Calu3 (cell line): ENCODE measurements at regions not wholly inside any gene's neighbourhood (a gene's known extent, or its start where the extent isn't known, plus 50 kb on each side); places are given as distances from the start of the nearest gene placed in this dataset.
A peak's percentile ranks its signal among the peaks of the same experiment; 100 is the strongest.

Experiments
- BruUV-seq: library from RNA; stranded (reverse); fragments of 400-500 nt; replicated peaks from 2 replicates; lab custom pipeline; 2021; lab: Mats Ljungman, UMichigan
- CTCF ChIA-PET: fragments of 300-600 bp; sonication (Branson Sonifier 250); formaldehyde crosslinking; loops from one replicate; lab custom pipeline; 2022; ENCODE audit warnings: antibody characterized with exemption; lab: Charles Lee
- DNase-seq: peaks from one replicate; pipeline ENCODE4 v3.0.0; 2022
- H3K27ac Mint-ChIP-seq: one replicate; pipeline ENCODE4 v1.8.0; 2022; ENCODE audit warnings: mixed read lengths; ENCODE audit not compliant: unreplicated experiment
- H3K27me3 Mint-ChIP-seq: one replicate; pipeline ENCODE4 v1.8.0; 2022; ENCODE audit warnings: mixed read lengths; ENCODE audit not compliant: unreplicated experiment
- H3K36me3 Mint-ChIP-seq: one replicate; pipeline ENCODE4 v1.8.0; 2022; ENCODE audit warnings: mild to moderate bottlenecking, moderate library complexity, mixed read lengths; ENCODE audit not compliant: insufficient read depth, unreplicated experiment
- H3K4me1 Mint-ChIP-seq: one replicate; pipeline ENCODE4 v1.8.0; 2022; ENCODE audit warnings: mild to moderate bottlenecking, low read depth, mixed read lengths; ENCODE audit not compliant: unreplicated experiment
- H3K4me3 Mint-ChIP-seq: one replicate; pipeline ENCODE4 v1.8.0; 2022; ENCODE audit warnings: mild to moderate bottlenecking, low read depth, moderate library complexity, mixed read lengths; ENCODE audit not compliant: unreplicated experiment
- H3K9me3 Mint-ChIP-seq: one replicate; pipeline ENCODE4 v1.8.0; 2022; ENCODE audit warnings: low read depth, mixed read lengths; ENCODE audit not compliant: unreplicated experiment
- intact Hi-C: fragments of 100-400 bp; cut with micrococcal nuclease; formaldehyde crosslinking; loops from one replicate; pipeline ENCODE4 v1.10.0; 2022; ENCODE audit not compliant: unreplicated experiment
- TF ChIP-seq, protein P1 (sequence below): fragments of 200-600 bp; IDR thresholded peaks from one replicate; pipeline ENCODE4 v1.8.0; 2022; ENCODE audit warnings: antibody characterized with exemption; ENCODE audit not compliant: unreplicated experiment

DNA sequence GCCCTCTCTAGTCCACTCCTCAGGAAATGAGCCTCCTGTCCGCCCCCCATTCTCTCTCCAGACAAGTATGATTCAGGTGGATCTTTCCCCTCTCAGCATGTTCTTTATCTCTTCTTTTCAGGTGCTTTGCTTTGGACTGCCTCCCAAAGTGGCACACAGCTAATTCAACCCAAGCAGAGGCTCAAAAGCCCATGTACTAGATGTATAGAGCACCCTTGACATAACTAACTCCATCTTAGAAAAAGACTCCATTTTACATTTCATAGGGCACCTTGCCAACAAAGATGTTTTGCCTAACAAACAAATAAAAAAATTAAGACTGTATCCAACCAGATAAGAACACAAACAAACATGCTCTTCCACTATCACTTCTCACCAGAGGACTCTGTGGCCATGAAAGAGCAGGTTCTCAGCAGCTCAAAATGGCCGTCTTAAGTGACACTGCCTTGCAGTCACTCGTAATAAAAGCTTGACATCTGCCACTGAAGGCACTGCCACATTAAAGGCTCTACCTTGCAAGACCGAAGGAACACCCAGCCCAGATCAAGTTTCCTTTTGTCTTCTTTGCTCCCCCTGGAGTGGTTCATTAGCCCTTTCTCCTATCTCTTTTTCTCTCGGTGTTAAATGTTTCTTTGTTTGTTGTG lies 84.9 kb upstream of the TAB3 start:
- BruUV-seq: no TSS peak
- intact Hi-C loops: loop anchor here (5.0 kb wide), 1 partner anchor 63 kb away; no protein-coding TSS in a partner anchor
- no peak for DNase-seq
- Mint-ChIP-seq H3K9me3 (no peaks in the 10 kb centered on the region), H3K36me3 (no peaks in the 10 kb centered on the region), H3K4me3 (no peak overlapping the region), H3K4me1 (peaks cover 8% of the 10 kb centered on the region), H3K27me3 (no peaks in the 10 kb centered on the region), H3K27ac (no peak overlapping the region)
- CTCF ChIA-PET: no interaction called here
- TF ChIP-seq, protein P1, sequence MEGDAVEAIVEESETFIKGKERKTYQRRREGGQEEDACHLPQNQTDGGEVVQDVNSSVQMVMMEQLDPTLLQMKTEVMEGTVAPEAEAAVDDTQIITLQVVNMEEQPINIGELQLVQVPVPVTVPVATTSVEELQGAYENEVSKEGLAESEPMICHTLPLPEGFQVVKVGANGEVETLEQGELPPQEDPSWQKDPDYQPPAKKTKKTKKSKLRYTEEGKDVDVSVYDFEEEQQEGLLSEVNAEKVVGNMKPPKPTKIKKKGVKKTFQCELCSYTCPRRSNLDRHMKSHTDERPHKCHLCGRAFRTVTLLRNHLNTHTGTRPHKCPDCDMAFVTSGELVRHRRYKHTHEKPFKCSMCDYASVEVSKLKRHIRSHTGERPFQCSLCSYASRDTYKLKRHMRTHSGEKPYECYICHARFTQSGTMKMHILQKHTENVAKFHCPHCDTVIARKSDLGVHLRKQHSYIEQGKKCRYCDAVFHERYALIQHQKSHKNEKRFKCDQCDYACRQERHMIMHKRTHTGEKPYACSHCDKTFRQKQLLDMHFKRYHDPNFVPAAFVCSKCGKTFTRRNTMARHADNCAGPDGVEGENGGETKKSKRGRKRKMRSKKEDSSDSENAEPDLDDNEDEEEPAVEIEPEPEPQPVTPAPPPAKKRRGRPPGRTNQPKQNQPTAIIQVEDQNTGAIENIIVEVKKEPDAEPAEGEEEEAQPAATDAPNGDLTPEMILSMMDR: no peak

DNA sequence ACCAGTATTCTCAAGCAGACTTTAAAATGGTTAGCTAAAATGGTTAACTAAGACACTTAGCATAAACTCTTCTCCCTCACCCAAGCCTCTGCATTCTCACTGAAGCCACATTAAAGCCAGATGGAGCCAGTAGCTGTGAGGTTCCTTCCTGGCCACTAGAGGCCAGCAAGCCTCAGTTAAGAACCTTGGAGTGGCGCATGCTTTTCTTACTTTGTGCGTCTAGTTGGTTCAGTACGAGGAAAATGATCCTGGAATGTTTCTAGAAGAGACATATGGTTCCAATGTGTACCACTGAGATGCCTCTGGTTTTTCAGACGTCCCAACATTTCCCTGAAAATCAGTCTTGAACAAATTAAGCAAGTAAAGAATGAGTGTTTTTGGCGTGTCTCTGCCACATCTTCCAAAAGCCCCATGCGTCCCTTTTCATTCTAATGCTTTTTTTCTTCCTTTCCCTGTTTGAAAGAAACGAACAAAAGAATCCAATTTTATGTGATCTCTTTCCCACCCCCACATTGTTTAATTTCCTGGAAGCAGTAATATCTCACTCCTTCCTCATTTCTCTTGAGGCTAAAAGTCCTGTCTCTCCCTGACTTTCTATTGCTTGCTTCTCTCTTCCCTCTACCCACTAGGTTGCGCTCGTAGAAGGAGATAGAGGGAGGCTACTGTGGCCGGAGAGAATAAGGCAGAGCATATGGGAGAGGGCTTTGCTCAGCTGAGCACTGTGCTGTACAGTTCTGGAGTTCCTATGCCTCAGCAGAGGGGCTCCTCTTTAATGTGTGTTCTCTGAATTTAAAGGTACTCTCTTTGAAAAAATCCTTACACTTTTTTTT lies 82.9 kb upstream of the TAB3 start:
- peaks cover 8% of the 10 kb centered on the region for H3K4me1 Mint-ChIP-seq
- H3K9me3 Mint-ChIP-seq: no peaks in the 10 kb centered on the region
- no peaks in the 10 kb centered on the region for H3K36me3 Mint-ChIP-seq
- CTCF ChIA-PET: interaction anchor here (0.6 to 0.9 kb wide), 2 partner anchors 11 to 67 kb away, joined by 3 read pairs; no protein-coding TSS in a partner anchor
- BruUV-seq: no TSS peak
- TF ChIP-seq, protein P1: peak; percentile 51
- no peaks in the 10 kb centered on the region for H3K27me3 Mint-ChIP-seq
- H3K4me3 Mint-ChIP-seq: peak overlapping the region; percentile 73
- H3K27ac Mint-ChIP-seq: peak overlapping the region; percentile 84
- DNase-seq: peak; percentile 36
- intact Hi-C loops: loop anchor here (5.0 kb wide), 1 partner anchor 65 kb away; no protein-coding TSS in a partner anchor

DNA sequence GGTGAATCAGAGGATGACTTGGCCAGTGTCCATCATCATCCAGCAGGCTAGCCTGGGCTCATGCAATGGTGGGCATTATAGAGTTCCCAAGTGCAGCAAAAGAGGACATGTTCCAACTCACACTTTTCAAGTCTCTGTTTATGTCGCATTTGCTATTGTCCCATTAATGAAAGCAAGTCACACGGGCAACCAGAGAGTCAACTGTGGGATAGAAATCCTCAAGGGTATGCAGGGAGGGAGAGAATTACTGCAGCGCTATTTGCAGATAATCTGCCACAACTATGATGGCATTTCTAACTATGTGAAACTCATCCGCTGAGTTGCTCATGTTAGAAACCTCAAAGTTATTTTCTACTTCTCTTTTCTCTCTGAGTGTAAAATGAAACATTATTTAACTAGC lies 78.5 kb upstream of the TAB3 start:
- Mint-ChIP-seq H3K4me1 (peaks cover 8% of the 10 kb centered on the region), H3K36me3 (no peaks in the 10 kb centered on the region), H3K9me3 (peaks cover 2% of the 10 kb centered on the region), H3K27me3 (no peaks in the 10 kb centered on the region), H3K27ac (no peak overlapping the region), H3K4me3 (no peak overlapping the region)
- CTCF ChIA-PET: no interaction called here
- intact Hi-C loops: no loop called here
- TF ChIP-seq, protein P1: no peak
- BruUV-seq: no TSS peak
- DNase-seq: no peak

DNA sequence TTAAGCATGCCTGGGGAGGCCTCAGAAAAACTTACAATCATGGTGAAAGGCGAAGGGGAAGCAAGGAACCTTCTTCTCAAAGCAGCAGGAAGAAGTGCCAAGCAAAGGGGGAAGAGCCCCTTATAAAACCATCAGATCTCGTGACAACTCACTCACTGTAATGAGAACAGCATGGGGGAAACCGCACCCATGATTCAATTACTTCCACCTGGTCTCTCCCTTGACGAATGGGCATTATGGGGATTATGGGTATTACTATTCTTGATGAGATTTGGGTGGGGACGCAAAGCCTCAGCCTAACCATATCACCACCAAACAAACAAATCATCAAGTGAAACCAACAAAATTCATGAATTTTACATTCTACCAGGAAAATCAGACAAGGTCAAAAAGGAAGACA lies 76.7 kb upstream of the TAB3 start:
- CTCF ChIA-PET: no interaction called here
- TF ChIP-seq, protein P1: no peak
- peaks cover 2% of the 10 kb centered on the region for H3K9me3 Mint-ChIP-seq
- H3K4me3 Mint-ChIP-seq: no peak overlapping the region
- BruUV-seq: no TSS peak
- no peaks in the 10 kb centered on the region for H3K4me1 Mint-ChIP-seq
- no peak overlapping the region for H3K27ac Mint-ChIP-seq
- H3K27me3 Mint-ChIP-seq: no peaks in the 10 kb centered on the region
- no peaks in the 10 kb centered on the region for H3K36me3 Mint-ChIP-seq
- DNase-seq: no peak
- intact Hi-C loops: no loop called here
